OCI-LY1 (cell line): ENCODE measurements at regions not wholly inside any gene's neighbourhood (a gene's known extent, or its start where the extent isn't known, plus 50 kb on each side); places are given as distances from the start of the nearest gene placed in this dataset.

Experiments
- EZH2 ChIP-seq: fragments of 200-600 bp; sonication (generic), shearing (Covaris generic); IDR thresholded peaks from 2 replicates; pipeline ENCODE4 v1.8.0; 2017; ENCODE audit warnings: borderline replicate concordance, mixed run types, mild to moderate bottlenecking, antibody characterized with exemption, low read length, moderate library complexity, mixed read lengths
- TF ChIP-seq, protein P1 (sequence below): fragments of 200-600 bp; sonication (generic), shearing (Covaris generic); IDR thresholded peaks from 2 replicates; pipeline ENCODE4 v1.5.1; 2017; ENCODE audit warnings: mild to moderate bottlenecking, antibody characterized with exemption, low read length, moderate library complexity, mixed read lengths

DNA sequence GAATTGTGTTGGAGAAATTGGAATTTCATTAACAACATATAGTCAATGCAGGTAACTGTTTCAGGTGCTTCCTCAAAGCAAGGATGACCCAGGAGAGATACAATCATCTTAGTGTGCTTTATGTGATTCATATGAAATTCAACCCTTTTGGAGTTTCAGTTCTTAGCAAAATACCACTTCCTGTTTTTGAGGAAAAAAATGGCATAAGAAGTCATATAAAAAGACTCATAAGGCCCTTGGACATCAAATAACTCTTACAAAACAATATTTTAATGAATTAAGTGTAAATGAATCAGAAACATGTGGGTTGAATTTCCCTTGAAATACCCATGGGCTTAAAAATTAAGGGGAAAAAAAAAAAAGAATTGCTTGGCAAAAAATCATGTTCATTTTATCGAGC lies 926.6 kb downstream of the LTN1 start:
- TF ChIP-seq, protein P1, sequence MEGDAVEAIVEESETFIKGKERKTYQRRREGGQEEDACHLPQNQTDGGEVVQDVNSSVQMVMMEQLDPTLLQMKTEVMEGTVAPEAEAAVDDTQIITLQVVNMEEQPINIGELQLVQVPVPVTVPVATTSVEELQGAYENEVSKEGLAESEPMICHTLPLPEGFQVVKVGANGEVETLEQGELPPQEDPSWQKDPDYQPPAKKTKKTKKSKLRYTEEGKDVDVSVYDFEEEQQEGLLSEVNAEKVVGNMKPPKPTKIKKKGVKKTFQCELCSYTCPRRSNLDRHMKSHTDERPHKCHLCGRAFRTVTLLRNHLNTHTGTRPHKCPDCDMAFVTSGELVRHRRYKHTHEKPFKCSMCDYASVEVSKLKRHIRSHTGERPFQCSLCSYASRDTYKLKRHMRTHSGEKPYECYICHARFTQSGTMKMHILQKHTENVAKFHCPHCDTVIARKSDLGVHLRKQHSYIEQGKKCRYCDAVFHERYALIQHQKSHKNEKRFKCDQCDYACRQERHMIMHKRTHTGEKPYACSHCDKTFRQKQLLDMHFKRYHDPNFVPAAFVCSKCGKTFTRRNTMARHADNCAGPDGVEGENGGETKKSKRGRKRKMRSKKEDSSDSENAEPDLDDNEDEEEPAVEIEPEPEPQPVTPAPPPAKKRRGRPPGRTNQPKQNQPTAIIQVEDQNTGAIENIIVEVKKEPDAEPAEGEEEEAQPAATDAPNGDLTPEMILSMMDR: no peak
- no peak for TF ChIP-seq EZH2
